GM12878 (cell line): ENCODE measurements at regions not wholly inside any gene's neighbourhood (a gene's known extent, or its start where the extent isn't known, plus 50 kb on each side); places are given as distances from the start of the nearest gene placed in this dataset.

ENCODE experiments used
- ATF3 ChIP-seq: IDR thresholded peaks from 2 replicates; pipeline ENCODE4 v1.6.1; 2011; ENCODE audit warnings: low read depth, mild to moderate bottlenecking, low read length, moderate library complexity, borderline replicate concordance; ENCODE audit errors: extremely low read depth
- CHD4 ChIP-seq: fragments of 200-600 bp; sonication (generic); IDR thresholded peaks from 2 replicates; pipeline ENCODE4 v1.6.1; 2016; ENCODE audit warnings: mild to moderate bottlenecking
- CTCF ChIP-seq, 3 experiments: IDR thresholded peaks in 2 of 3; conservative IDR thresholded peaks in 1 of 3; 2 replicates each; pipeline ENCODE4 v1.5.1; 2011; ENCODE audit warnings: low read depth in 3 of 3, low read length in 3 of 3, mild to moderate bottlenecking in 3 of 3, control low read depth in 2 of 3, moderate library complexity in 2 of 3, inconsistent platforms in 1 of 3, mixed read lengths in 1 of 3; ENCODE audit not compliant: control insufficient read depth in 2 of 3, insufficient read depth in 1 of 3; ENCODE audit errors: extremely low read depth in 1 of 3
- EZH2 ChIP-seq: IDR thresholded peaks from 2 replicates; pipeline ENCODE4 v1.6.1; 2012; ENCODE audit warnings: low read depth, mild to moderate bottlenecking, control low read depth, inconsistent platforms, low read length, borderline replicate concordance; ENCODE audit not compliant: control insufficient read depth
- FOXM1 ChIP-seq: IDR thresholded peaks from 2 replicates; pipeline ENCODE4 v1.6.1; 2012; ENCODE audit warnings: low read depth, mild to moderate bottlenecking, inconsistent platforms, low read length, moderate library complexity
- KDM1A ChIP-seq: fragments of 200-600 bp; sonication (generic); IDR thresholded peaks from 2 replicates; pipeline ENCODE4 v1.6.1; 2016; ENCODE audit warnings: borderline replicate concordance
- POLR2A ChIP-seq: IDR thresholded peaks from 2 replicates; pipeline ENCODE4 v1.6.1; 2011; ENCODE audit warnings: low read depth, mild to moderate bottlenecking, low read length
- TAF1 ChIP-seq: IDR thresholded peaks from 2 replicates; pipeline ENCODE4 v1.6.1; 2011; ENCODE audit warnings: mild to moderate bottlenecking, low read depth, low read length, borderline replicate concordance
- USF2 ChIP-seq: IDR thresholded peaks from 2 replicates; pipeline ENCODE4 v1.6.1; 2011; ENCODE audit warnings: low read depth, low read length, improper control_type of control experiment, borderline replicate concordance

DNA sequence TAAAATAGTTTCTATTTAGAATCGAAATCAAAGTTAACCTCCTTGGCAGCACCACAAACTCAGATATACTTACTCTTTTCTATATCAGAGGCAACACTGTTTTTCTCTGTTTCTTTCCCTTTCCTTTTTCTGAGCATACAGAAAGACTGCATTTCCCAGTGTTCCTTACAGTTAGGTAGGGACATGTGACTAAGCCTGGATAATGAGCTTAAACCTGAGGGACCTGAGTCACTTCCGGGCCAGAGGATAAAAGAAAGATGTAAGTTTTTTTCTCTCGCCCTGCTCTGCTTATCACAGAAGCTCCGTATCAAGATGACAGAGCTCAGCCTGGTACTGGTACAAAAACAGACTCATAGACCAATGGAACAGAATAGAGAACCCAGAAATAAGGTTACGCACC lies 531.9 kb downstream of the KLF12 start:
- no peak for TF ChIP-seq CTCF (IDR thresholded peaks at IDR 0.05 in 2 of 3, conservative IDR thresholded peaks at IDR 0.05 in 1 of 3; ENCODE audit: control insufficient read depth in 2 of 3, extremely low read depth in 1 of 3, insufficient read depth in 1 of 3, low read depth in 3 of 3, low read length in 3 of 3)
- TF ChIP-seq EZH2, result no peak
- no peak for TF ChIP-seq CHD4
- TF ChIP-seq USF2, result no peak
- no peak for TF ChIP-seq FOXM1
- TF ChIP-seq TAF1, result no peak
- TF ChIP-seq POLR2A, result no peak
- no peak for TF ChIP-seq KDM1A
- TF ChIP-seq ATF3, result no peak
